Ectodermal cell (in vitro differentiated cells): ENCODE measurements at regions not wholly inside any gene's neighbourhood (a gene's known extent, or its start where the extent isn't known, plus 50 kb on each side); places are given as distances from the start of the nearest gene placed in this dataset.

Experiments
- H3K27ac ChIP-seq: 2 replicates; pipeline ENCODE4 v1.7.0; 2013; ENCODE audit warnings: mild to moderate bottlenecking, low read depth, low read length; ENCODE audit not compliant: insufficient read depth, poor library complexity, severe bottlenecking
- H3K27me3 ChIP-seq: 2 replicates; pipeline ENCODE4 v1.7.0; 2013; ENCODE audit warnings: mild to moderate bottlenecking, low read length; ENCODE audit not compliant: insufficient read depth, control insufficient read depth, poor library complexity, severe bottlenecking
- H3K36me3 ChIP-seq: one replicate; pipeline ENCODE4 v1.7.0; 2013; ENCODE audit warnings: low read length; ENCODE audit not compliant: control insufficient read depth, insufficient read depth
- H3K4me1 ChIP-seq: one replicate; pipeline ENCODE4 v1.7.0; 2013; ENCODE audit warnings: low read length; ENCODE audit not compliant: control insufficient read depth, insufficient read depth
- H3K4me3 ChIP-seq: 2 replicates; pipeline ENCODE4 v1.7.0; 2013; ENCODE audit warnings: low read depth, low read length, control low read depth; ENCODE audit not compliant: insufficient read depth
- H3K9me3 ChIP-seq: 2 replicates; pipeline ENCODE4 v1.7.0; 2013; ENCODE audit warnings: mild to moderate bottlenecking, low read length, moderate library complexity; ENCODE audit not compliant: control insufficient read depth
- WGBS, 2 experiments: methylation state at CpG; one replicate each; pipeline ENCODE4 v1.1.7; 2013; ENCODE audit warnings: missing lambda C conversion rate in 2 of 2; 5-methylcytosine and 5-hydroxymethylcytosine counted together

GRCh38 chr13:76519685-76520084 is 366.5 kb downstream of the KCTD12 start:
- WGBS, 2 experiments: 68 to 71% methylated on average over 6 of the region's 7 CpGs

GRCh38 chr13:76516586-76516985 is 369.6 kb downstream of the KCTD12 start:
- H3K9me3 ChIP-seq: no peaks in the 10 kb centered on the region
- no peak overlapping the region for H3K27ac ChIP-seq
- no peak overlapping the region for H3K4me3 ChIP-seq
- no peaks in the 10 kb centered on the region for H3K4me1 ChIP-seq
- H3K27me3 ChIP-seq: no peaks in the 10 kb centered on the region
- H3K36me3 ChIP-seq: no peaks in the 10 kb centered on the region

More at GRCh38 chr13:76519685-76520084, 366.5 kb downstream of the KCTD12 start:
- no peak overlapping the region for H3K4me3 ChIP-seq
- no peaks in the 10 kb centered on the region for H3K36me3 ChIP-seq
- no peaks in the 10 kb centered on the region for H3K4me1 ChIP-seq
- no peaks in the 10 kb centered on the region for H3K9me3 ChIP-seq
- H3K27ac ChIP-seq: no peak overlapping the region
- no peaks in the 10 kb centered on the region for H3K27me3 ChIP-seq

- H3K4me1 ChIP-seq: no peaks in the 10 kb centered on the region
These were observed 370.2 kb downstream of the KCTD12 start for GRCh38 chr13:76516013-76516412.

GRCh38 chr13:76512721-76513145 is 373.5 kb downstream of the KCTD12 start:
- no peaks in the 10 kb centered on the region for H3K9me3 ChIP-seq
- no peaks in the 10 kb centered on the region for H3K4me1 ChIP-seq
- no peak overlapping the region for H3K27ac ChIP-seq
- no peaks in the 10 kb centered on the region for H3K36me3 ChIP-seq
- 92 to 100% methylated on average over 1 of the region's 1 CpG for WGBS, 2 experiments
- H3K4me3 ChIP-seq: no peak overlapping the region
- no peaks in the 10 kb centered on the region for H3K27me3 ChIP-seq

More at GRCh38 chr13:76516013-76516412, 370.2 kb downstream of the KCTD12 start:
- 77 to 79% methylated on average over 1 of the region's 1 CpG for WGBS, 2 experiments
- Histone ChIP-seq H3K27me3 (no peaks in the 10 kb centered on the region), H3K27ac (no peak overlapping the region), H3K36me3 (no peaks in the 10 kb centered on the region), H3K9me3 (no peaks in the 10 kb centered on the region), H3K4me3 (no peak overlapping the region)

- no peaks in the 10 kb centered on the region for H3K4me1 ChIP-seq
- no peaks in the 10 kb centered on the region for H3K36me3 ChIP-seq
- no peak overlapping the region for H3K4me3 ChIP-seq
- WGBS, 2 experiments: 45 to 53% methylated on average over 3 of the region's 3 CpGs
- H3K27me3 ChIP-seq: no peaks in the 10 kb centered on the region
- H3K27ac ChIP-seq: no peak overlapping the region
- no peaks in the 10 kb centered on the region for H3K9me3 ChIP-seq
These were observed 380.8 kb downstream of the KCTD12 start for GRCh38 chr13:76505437-76505836.

GRCh38 chr13:76503766-76504165 is 382.4 kb downstream of the KCTD12 start:
- Histone ChIP-seq H3K9me3 (no peaks in the 10 kb centered on the region), H3K4me3 (no peak overlapping the region), H3K4me1 (no peaks in the 10 kb centered on the region), H3K27me3 (no peaks in the 10 kb centered on the region), H3K27ac (no peak overlapping the region), H3K36me3 (no peaks in the 10 kb centered on the region)
- 69 to 71% methylated on average over 5 of the region's 5 CpGs for WGBS, 2 experiments

- H3K4me3 ChIP-seq: no peak overlapping the region
- WGBS, 2 experiments: 88 to 89% methylated on average over 1 of the region's 1 CpG
- H3K27me3 ChIP-seq: no peaks in the 10 kb centered on the region
- H3K9me3 ChIP-seq: no peaks in the 10 kb centered on the region
- H3K36me3 ChIP-seq: no peaks in the 10 kb centered on the region
- H3K27ac ChIP-seq: no peak overlapping the region
- H3K4me1 ChIP-seq: no peaks in the 10 kb centered on the region
These were observed 382.9 kb downstream of the KCTD12 start for GRCh38 chr13:76503291-76503690.

GRCh38 chr13:76500894-76501293 is 385.3 kb downstream of the KCTD12 start:
- 11 to 15% methylated on average over 3 of the region's 3 CpGs for WGBS, 2 experiments
- Histone ChIP-seq H3K9me3 (no peaks in the 10 kb centered on the region), H3K36me3 (no peaks in the 10 kb centered on the region), H3K4me1 (no peaks in the 10 kb centered on the region), H3K4me3 (no peak overlapping the region), H3K27ac (no peak overlapping the region), H3K27me3 (no peaks in the 10 kb centered on the region)

- H3K9me3 ChIP-seq: no peaks in the 10 kb centered on the region
- WGBS, 2 experiments: 89 to 90% methylated on average over 1 of the region's 1 CpG
These were observed 386.3 kb downstream of the KCTD12 start for GRCh38 chr13:76499891-76500290.

GRCh38 chr13:76489274-76489673 is 396.9 kb downstream of the KCTD12 start:
- WGBS, 2 experiments: 83% methylated on average over 1 of the region's 1 CpG; no CpG with 5 or more reads in 1 of the 2 experiments
- Histone ChIP-seq H3K27me3 (no peaks in the 10 kb centered on the region), H3K9me3 (no peaks in the 10 kb centered on the region), H3K4me1 (no peaks in the 10 kb centered on the region), H3K4me3 (no peak overlapping the region), H3K36me3 (no peaks in the 10 kb centered on the region), H3K27ac (no peak overlapping the region)

More at GRCh38 chr13:76499891-76500290, 386.3 kb downstream of the KCTD12 start:
- Histone ChIP-seq H3K27ac (no peak overlapping the region), H3K4me1 (no peaks in the 10 kb centered on the region), H3K36me3 (no peaks in the 10 kb centered on the region), H3K4me3 (no peak overlapping the region), H3K27me3 (no peaks in the 10 kb centered on the region)

- no peaks in the 10 kb centered on the region for H3K36me3 ChIP-seq
- H3K9me3 ChIP-seq: no peaks in the 10 kb centered on the region
- 95 to 100% methylated on average over 2 of the region's 2 CpGs for WGBS, 2 experiments
- no peaks in the 10 kb centered on the region for H3K4me1 ChIP-seq
- H3K4me3 ChIP-seq: no peak overlapping the region
- no peak overlapping the region for H3K27ac ChIP-seq
- no peaks in the 10 kb centered on the region for H3K27me3 ChIP-seq
These were observed 404.5 kb downstream of the KCTD12 start for GRCh38 chr13:76481738-76482137.
